HepG2 (cell line): ENCODE measurements at regions not wholly inside any gene's neighbourhood (a gene's known extent, or its start where the extent isn't known, plus 50 kb on each side); places are given as distances from the start of the nearest gene placed in this dataset.

Experiments
- ATAC-seq: fragments of 200-7000 bp; cut with Tn5 transposase; 3 replicates; pipeline ENCODE4 v1.9.1; 2020; ENCODE audit warnings: mild to moderate bottlenecking, moderate library complexity
- BruUV-seq: library from RNA; stranded (reverse); fragments of 400-500 nt; replicated peaks from 2 replicates; lab custom pipeline; 2021; lab: Mats Ljungman, UMichigan
- CTCF ChIA-PET: fragments of 300-600 bp; formaldehyde crosslinking; extraction: SDS; loops from one replicate; lab custom pipeline; 2021; ENCODE audit warnings: low total read pairs, inconsistent platforms, low intra/inter-chr PET ratio; lab: Yijun Ruan, JAX
- POLR2A ChIA-PET: fragments of 350-600 bp; sonication (Branson Sonifier 250); formaldehyde crosslinking; loops from one replicate; lab custom pipeline; 2020; ENCODE audit warnings: antibody characterized with exemption, inconsistent platforms; lab: Yijun Ruan, JAX
- DNase-seq: peaks from one replicate; pipeline ENCODE4 v3.0.0-alpha.2; 2015; ENCODE audit warnings: low spot score
- FAIRE-seq: peaks from 3 replicates; lab custom pipeline; 2011; peaks lifted over from hg19 to GRCh38; lab: Jason Lieb, UNC
- H2AFZ ChIP-seq: one replicate; pipeline ENCODE4 v1.6.1; 2011; ENCODE audit warnings: low read length, inconsistent platforms
- H3K27ac ChIP-seq: fragments of 300-600 bp; 3 replicates; pipeline ENCODE4 v1.8.0; 2011; ENCODE audit warnings: mixed run types, mild to moderate bottlenecking, mixed read lengths, low read length, inconsistent platforms; ENCODE audit not compliant: insufficient read depth; ENCODE audit errors: extremely low read length
- H3K27me3 ChIP-seq, 2 experiments: fragments of 200-600 bp in 1 of 2; 2 replicates in 1 of 2; 3 replicates in 1 of 2; pipeline versions ENCODE4 v1.6.0 to v1.8.0; 2011; ENCODE audit warnings: low read length in 2 of 2, mild to moderate bottlenecking in 2 of 2, moderate library complexity in 2 of 2, inconsistent platforms in 1 of 2; ENCODE audit not compliant: insufficient read depth in 2 of 2, control insufficient read depth in 1 of 2
- H3K36me3 ChIP-seq, 2 experiments: fragments of 200-600 bp in 1 of 2; replicated peaks in 1 of 2; 2 replicates in 1 of 2; 3 replicates in 1 of 2; pipeline versions ENCODE4 v1.5.1 to v1.8.0; 2011; ENCODE audit warnings: low read length in 2 of 2, inconsistent platforms in 1 of 2; ENCODE audit not compliant: insufficient read depth in 2 of 2, control insufficient read depth in 1 of 2
- H3K4me1 ChIP-seq: 2 replicates; pipeline ENCODE4 v1.5.1; 2012; ENCODE audit warnings: low read length, inconsistent platforms; ENCODE audit not compliant: insufficient read depth
- H3K4me2 ChIP-seq: 2 replicates; pipeline ENCODE4 v1.6.0; 2011; ENCODE audit warnings: low read depth, low read length, inconsistent platforms
- H3K4me3 ChIP-seq, 3 experiments: fragments of 200-600 bp in 1 of 3; sonication (generic), shearing (Covaris generic) in 1 of 3; replicated peaks in 1 of 3; 2 replicates each; pipeline ENCODE4 v1.5.1; 2011 to 2016; ENCODE audit warnings: low read length in 3 of 3, inconsistent platforms in 2 of 3, low read depth in 2 of 3, mild to moderate bottlenecking in 2 of 3, control low read depth in 1 of 3, mixed read lengths in 1 of 3; ENCODE audit not compliant: insufficient read depth in 1 of 3
- H3K79me2 ChIP-seq: one replicate; pipeline ENCODE4 v1.6.1; 2011; ENCODE audit warnings: low read length, inconsistent platforms; ENCODE audit not compliant: insufficient read depth
- H3K9ac ChIP-seq: 2 replicates; pipeline ENCODE4 v1.6.0; 2011; ENCODE audit warnings: mild to moderate bottlenecking, low read depth, low read length, inconsistent platforms; ENCODE audit not compliant: insufficient read depth
- H3K9me3 ChIP-seq: 2 replicates; pipeline ENCODE4 v1.5.1; 2012; ENCODE audit warnings: mild to moderate bottlenecking, low read length
- H4K20me1 ChIP-seq: 2 replicates; pipeline ENCODE4 v1.6.0; 2011; ENCODE audit warnings: inconsistent platforms, mild to moderate bottlenecking, low read length, moderate library complexity; ENCODE audit not compliant: insufficient read depth
- ETV6 ChIP-seq: sonication (generic); formaldehyde crosslinking; conservative IDR thresholded peaks from 2 replicates; pipeline ENCODE4 v1.4.0; 2020; ENCODE audit warnings: missing genetic modification reagents
- FOXK2 ChIP-seq: fragments of 450-650 bp; IDR thresholded peaks from 2 replicates; pipeline ENCODE4 v1.6.1; 2016
- GABPB1 ChIP-seq: IDR thresholded peaks from 2 replicates; pipeline ENCODE4 v1.6.1; 2016; ENCODE audit warnings: mild to moderate bottlenecking, missing genetic modification reagents, moderate library complexity, missing compliant biosample characterization
- GLI4 ChIP-seq: sonication (generic); formaldehyde crosslinking; IDR thresholded peaks from 2 replicates; pipeline ENCODE4 v1.5.1; 2020; ENCODE audit warnings: missing genetic modification reagents, mild to moderate bottlenecking, moderate library complexity, borderline replicate concordance
- KDM6A ChIP-seq: IDR thresholded peaks from 2 replicates; pipeline ENCODE4 v1.6.1; 2016; ENCODE audit warnings: low read depth
- NR2F2 ChIP-seq: IDR thresholded peaks from 2 replicates; pipeline ENCODE4 v1.6.1; 2012; ENCODE audit warnings: low read depth, inconsistent platforms, borderline replicate concordance
- PHB2 ChIP-seq: fragments of 450-650 bp; IDR thresholded peaks from 2 replicates; pipeline ENCODE4 v1.6.1; 2018; ENCODE audit not compliant: partially characterized antibody
- PHF5A ChIP-seq: IDR thresholded peaks from one replicate; pipeline ENCODE4 v1.6.1; 2018; ENCODE audit warnings: low read depth, missing genetic modification reagents; ENCODE audit not compliant: unreplicated experiment
- TRIM24 ChIP-seq: sonication (generic); formaldehyde crosslinking; IDR thresholded peaks from 2 replicates; pipeline ENCODE4 v1.8.0; 2022; ENCODE audit warnings: mild to moderate bottlenecking, missing genetic modification reagents
- ZNF616 ChIP-seq: sonication (generic); formaldehyde crosslinking; IDR thresholded peaks from 2 replicates; pipeline ENCODE4 v1.5.0; 2020; ENCODE audit warnings: low read depth, mild to moderate bottlenecking, missing genetic modification reagents
- ZNF777 ChIP-seq: sonication (generic); formaldehyde crosslinking; IDR thresholded peaks from 2 replicates; pipeline ENCODE4 v1.4.0; 2020; ENCODE audit warnings: missing genetic modification reagents
- ZNF83 ChIP-seq: sonication (generic); formaldehyde crosslinking; IDR thresholded peaks from 2 replicates; pipeline ENCODE4 v1.4.0; 2020; ENCODE audit warnings: missing genetic modification reagents, mild to moderate bottlenecking, borderline replicate concordance
- WGBS: methylation state at CpG from one replicate; pipeline ENCODE4 v1.1.6; 2017; ENCODE audit warnings: low lambda C conversion rate; 5-methylcytosine and 5-hydroxymethylcytosine counted together
- in situ Hi-C: cut with HindIII; loops from 2 replicates; pipeline ENCODE4 v1.10.0; 2017; ENCODE audit warnings: low pct_unique_long_range_greater_than_20kb; ENCODE audit not compliant: extremely low pct_ligation_motif_present
- intact Hi-C: fragments of 100-400 bp; cut with micrococcal nuclease; formaldehyde crosslinking; loops from one replicate; pipeline ENCODE4 v1.10.0; 2022; ENCODE audit not compliant: unreplicated experiment
- TF ChIP-seq, protein P1 (sequence below): sonication (generic); formaldehyde crosslinking; IDR thresholded peaks from 2 replicates; pipeline ENCODE4 v1.5.0; 2020; ENCODE audit warnings: mild to moderate bottlenecking, missing genetic modification reagents, borderline replicate concordance
- TF ChIP-seq, protein P2 (sequence below): sonication (generic); formaldehyde crosslinking; IDR thresholded peaks from 2 replicates; pipeline ENCODE4 v1.8.0; 2022; ENCODE audit warnings: mild to moderate bottlenecking, missing genetic modification reagents; ENCODE audit not compliant: insufficient replicate concordance
- TF ChIP-seq, protein P3 (sequence below): sonication (generic); formaldehyde crosslinking; IDR thresholded peaks from 2 replicates; pipeline ENCODE4 v1.5.0; 2020; ENCODE audit warnings: missing genetic modification reagents
- TF ChIP-seq, protein P4 (sequence below): IDR thresholded peaks from 2 replicates; pipeline ENCODE4 v1.6.1; 2016; ENCODE audit warnings: low read depth, control low read depth
- TF ChIP-seq, protein P5 (sequence below): sonication (generic); formaldehyde crosslinking; IDR thresholded peaks from 2 replicates; pipeline ENCODE4 v1.9.0; 2021; ENCODE audit warnings: missing genetic modification reagents, borderline replicate concordance

DNA sequence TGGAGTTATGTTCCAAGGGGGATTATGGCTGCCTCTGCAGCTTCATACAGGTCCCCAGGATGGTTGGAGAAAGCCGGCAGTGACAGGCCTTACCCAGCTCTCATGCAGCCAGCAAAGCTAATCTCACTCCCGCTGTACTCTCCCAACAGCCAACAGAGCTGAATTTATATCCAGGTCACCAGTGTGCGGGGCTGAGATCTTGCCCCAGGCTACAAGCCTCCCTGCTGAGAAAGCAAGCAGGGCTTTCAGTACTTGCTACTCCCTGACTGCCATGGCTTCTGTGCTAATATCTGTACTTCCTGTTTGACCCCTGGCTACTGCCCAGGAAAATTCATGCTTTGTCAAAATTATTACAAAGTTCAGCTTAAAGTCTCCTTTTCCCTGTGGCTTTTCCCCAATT is 92.9 kb downstream of the ATP23 start:
- ATAC-seq, result no peak
- ChIA-PET POLR2A (no interaction called here), CTCF (no interaction called here)
- no peak for DNase-seq
- Histone ChIP-seq H3K4me1 (no peaks in the 10 kb centered on the region), H4K20me1 (no peaks in the 10 kb centered on the region), H2AFZ (no peak overlapping the region), H3K27ac (no peak overlapping the region), H3K9ac (no peak overlapping the region), H3K27me3 (no peaks in the 10 kb centered on the region; a peak in 1 of 5 replicates), H3K36me3 (no peaks in the 10 kb centered on the region), H3K79me2 (no peaks in the 10 kb centered on the region), H3K4me2 (no peak overlapping the region), H3K9me3 (peaks cover 22% of the 10 kb centered on the region), H3K4me3 (no peak overlapping the region)
- BruUV-seq, result no TSS peak
- WGBS, result 6% methylated on average over 3 of the region's 3 CpGs
- in situ Hi-C loops (no loop called here), intact Hi-C loops (no loop called here)
- FAIRE-seq, result no peak
- TF ChIP-seq, protein P1, sequence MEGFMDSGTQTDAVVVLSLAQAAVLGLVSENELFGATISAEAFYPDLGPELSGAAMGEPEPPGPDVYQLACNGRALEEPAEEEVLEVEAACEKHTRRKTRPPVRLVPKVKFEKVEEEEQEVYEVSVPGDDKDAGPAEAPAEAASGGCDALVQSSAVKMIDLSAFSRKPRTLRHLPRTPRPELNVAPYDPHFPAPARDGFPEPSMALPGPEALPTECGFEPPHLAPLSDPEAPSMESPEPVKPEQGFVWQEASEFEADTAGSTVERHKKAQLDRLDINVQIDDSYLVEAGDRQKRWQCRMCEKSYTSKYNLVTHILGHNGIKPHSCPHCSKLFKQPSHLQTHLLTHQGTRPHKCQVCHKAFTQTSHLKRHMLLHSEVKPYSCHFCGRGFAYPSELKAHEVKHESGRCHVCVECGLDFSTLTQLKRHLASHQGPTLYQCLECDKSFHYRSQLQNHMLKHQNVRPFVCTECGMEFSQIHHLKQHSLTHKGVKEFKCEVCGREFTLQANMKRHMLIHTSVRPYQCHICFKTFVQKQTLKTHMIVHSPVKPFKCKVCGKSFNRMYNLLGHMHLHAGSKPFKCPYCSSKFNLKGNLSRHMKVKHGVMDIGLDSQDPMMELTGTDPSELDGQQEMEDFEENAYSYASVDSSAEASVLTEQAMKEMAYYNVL, result no peak
- TF ChIP-seq NR2F2, result no peak
- TF ChIP-seq ZNF616, result no peak
- TF ChIP-seq, protein P2, sequence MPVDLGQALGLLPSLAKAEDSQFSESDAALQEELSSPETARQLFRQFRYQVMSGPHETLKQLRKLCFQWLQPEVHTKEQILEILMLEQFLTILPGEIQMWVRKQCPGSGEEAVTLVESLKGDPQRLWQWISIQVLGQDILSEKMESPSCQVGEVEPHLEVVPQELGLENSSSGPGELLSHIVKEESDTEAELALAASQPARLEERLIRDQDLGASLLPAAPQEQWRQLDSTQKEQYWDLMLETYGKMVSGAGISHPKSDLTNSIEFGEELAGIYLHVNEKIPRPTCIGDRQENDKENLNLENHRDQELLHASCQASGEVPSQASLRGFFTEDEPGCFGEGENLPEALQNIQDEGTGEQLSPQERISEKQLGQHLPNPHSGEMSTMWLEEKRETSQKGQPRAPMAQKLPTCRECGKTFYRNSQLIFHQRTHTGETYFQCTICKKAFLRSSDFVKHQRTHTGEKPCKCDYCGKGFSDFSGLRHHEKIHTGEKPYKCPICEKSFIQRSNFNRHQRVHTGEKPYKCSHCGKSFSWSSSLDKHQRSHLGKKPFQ (CRISPR knock-in tag), result no peak
- TF ChIP-seq, protein P3, sequence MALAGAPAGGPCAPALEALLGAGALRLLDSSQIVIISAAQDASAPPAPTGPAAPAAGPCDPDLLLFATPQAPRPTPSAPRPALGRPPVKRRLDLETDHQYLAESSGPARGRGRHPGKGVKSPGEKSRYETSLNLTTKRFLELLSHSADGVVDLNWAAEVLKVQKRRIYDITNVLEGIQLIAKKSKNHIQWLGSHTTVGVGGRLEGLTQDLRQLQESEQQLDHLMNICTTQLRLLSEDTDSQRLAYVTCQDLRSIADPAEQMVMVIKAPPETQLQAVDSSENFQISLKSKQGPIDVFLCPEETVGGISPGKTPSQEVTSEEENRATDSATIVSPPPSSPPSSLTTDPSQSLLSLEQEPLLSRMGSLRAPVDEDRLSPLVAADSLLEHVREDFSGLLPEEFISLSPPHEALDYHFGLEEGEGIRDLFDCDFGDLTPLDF, result no peak
- no peak for TF ChIP-seq ZNF777 (CRISPR knock-in tag)
- TF ChIP-seq ETV6 (CRISPR knock-in tag), result no peak
- TF ChIP-seq, protein P4, sequence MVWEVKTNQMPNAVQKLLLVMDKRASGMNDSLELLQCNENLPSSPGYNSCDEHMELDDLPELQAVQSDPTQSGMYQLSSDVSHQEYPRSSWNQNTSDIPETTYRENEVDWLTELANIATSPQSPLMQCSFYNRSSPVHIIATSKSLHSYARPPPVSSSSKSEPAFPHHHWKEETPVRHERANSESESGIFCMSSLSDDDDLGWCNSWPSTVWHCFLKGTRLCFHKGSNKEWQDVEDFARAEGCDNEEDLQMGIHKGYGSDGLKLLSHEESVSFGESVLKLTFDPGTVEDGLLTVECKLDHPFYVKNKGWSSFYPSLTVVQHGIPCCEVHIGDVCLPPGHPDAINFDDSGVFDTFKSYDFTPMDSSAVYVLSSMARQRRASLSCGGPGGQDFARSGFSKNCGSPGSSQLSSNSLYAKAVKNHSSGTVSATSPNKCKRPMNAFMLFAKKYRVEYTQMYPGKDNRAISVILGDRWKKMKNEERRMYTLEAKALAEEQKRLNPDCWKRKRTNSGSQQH, result no peak
- no peak for TF ChIP-seq GLI4 (CRISPR knock-in tag)
- no peak for TF ChIP-seq TRIM24 (CRISPR knock-in tag)
- no peak for TF ChIP-seq FOXK2
- TF ChIP-seq KDM6A, result no peak
- TF ChIP-seq PHF5A (CRISPR knock-in tag), result no peak
- TF ChIP-seq, protein P5, sequence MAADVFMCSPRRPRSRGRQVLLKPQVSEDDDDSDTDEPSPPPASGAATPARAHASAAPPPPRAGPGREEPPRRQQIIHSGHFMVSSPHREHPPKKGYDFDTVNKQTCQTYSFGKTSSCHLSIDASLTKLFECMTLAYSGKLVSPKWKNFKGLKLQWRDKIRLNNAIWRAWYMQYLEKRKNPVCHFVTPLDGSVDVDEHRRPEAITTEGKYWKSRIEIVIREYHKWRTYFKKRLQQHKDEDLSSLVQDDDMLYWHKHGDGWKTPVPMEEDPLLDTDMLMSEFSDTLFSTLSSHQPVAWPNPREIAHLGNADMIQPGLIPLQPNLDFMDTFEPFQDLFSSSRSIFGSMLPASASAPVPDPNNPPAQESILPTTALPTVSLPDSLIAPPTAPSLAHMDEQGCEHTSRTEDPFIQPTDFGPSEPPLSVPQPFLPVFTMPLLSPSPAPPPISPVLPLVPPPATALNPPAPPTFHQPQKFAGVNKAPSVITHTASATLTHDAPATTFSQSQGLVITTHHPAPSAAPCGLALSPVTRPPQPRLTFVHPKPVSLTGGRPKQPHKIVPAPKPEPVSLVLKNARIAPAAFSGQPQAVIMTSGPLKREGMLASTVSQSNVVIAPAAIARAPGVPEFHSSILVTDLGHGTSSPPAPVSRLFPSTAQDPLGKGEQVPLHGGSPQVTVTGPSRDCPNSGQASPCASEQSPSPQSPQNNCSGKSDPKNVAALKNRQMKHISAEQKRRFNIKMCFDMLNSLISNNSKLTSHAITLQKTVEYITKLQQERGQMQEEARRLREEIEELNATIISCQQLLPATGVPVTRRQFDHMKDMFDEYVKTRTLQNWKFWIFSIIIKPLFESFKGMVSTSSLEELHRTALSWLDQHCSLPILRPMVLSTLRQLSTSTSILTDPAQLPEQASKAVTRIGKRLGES (CRISPR knock-in tag), result no peak
- no peak for TF ChIP-seq PHB2
- no peak for TF ChIP-seq GABPB1 (CRISPR knock-in tag)
- TF ChIP-seq ZNF83 (CRISPR knock-in tag), result no peak
